Duodenal mucosa (tissue), 2 donors: ENCODE measurements at regions not wholly inside any gene's neighbourhood (a gene's known extent, or its start where the extent isn't known, plus 50 kb on each side); places are given as distances from the start of the nearest gene placed in this dataset.
A peak's percentile ranks its signal among the peaks of the same experiment; 100 is the strongest.

ENCODE experiments used
- H3K27ac ChIP-seq: one replicate; pipeline ENCODE4 v1.7.0; 2013; ENCODE audit warnings: low read depth, low read length
- H3K27me3 ChIP-seq, 2 donors: one replicate each; pipeline ENCODE4 v1.7.0; 2013; ENCODE audit warnings: low read length in 2 of 2, control low read depth in 1 of 2; ENCODE audit not compliant: insufficient read depth in 2 of 2, control insufficient read depth in 1 of 2
- H3K36me3 ChIP-seq, 2 donors: one replicate each; pipeline ENCODE4 v1.7.0; 2013; ENCODE audit warnings: low read length in 2 of 2, control low read depth in 1 of 2; ENCODE audit not compliant: insufficient read depth in 2 of 2, control insufficient read depth in 1 of 2
- H3K4me1 ChIP-seq, 2 donors: one replicate each; pipeline ENCODE4 v1.7.0; 2013; ENCODE audit warnings: low read length in 2 of 2, control low read depth in 1 of 2; ENCODE audit not compliant: insufficient read depth in 2 of 2, control insufficient read depth in 1 of 2
- H3K4me3 ChIP-seq, 2 donors: one replicate each; pipeline ENCODE4 v1.7.0; 2013; ENCODE audit warnings: low read length in 2 of 2, low read depth in 1 of 2
- H3K9ac ChIP-seq, 2 donors: one replicate each; pipeline ENCODE4 v1.7.0; 2013; ENCODE audit warnings: low read length in 2 of 2, low read depth in 1 of 2
- H3K9me3 ChIP-seq, 2 donors: one replicate each; pipeline ENCODE4 v1.7.0; 2013; ENCODE audit warnings: low read length in 2 of 2, control low read depth in 1 of 2; ENCODE audit not compliant: control insufficient read depth in 1 of 2

DNA sequence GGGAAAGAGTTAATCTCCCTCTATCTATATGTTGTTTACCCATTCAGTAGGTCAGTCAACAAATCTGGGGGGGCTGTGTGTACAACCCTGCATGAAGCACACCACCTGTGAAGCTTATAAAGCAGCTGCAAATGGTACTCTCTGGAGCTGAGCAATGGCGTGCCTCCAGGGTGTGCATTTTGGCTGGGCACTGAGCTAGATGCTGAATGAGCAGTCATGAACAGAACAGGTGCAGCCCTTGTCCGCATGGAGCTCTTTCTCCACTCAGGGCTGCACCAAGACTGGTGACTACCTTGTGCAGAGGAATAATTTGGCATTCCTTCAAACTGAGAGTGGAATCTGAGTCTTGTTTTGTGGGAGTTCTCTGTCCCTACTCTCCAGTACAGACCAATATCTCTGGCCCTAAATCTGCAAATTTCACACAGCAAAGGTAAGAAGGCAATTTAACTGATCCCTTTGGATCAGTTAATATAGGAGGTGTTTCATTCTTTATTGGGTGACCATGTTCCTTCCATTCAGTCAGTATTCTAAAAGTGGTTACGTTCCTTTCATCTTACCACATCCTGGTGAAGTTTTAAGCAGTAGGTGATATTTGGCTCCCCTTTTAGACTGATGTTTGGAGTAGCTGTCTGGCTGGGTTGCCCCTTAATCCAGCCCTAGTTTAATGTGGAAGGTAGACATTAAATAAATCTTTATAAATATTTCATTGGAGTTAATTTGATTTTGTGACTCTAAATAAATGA is 76.0 kb downstream of the GPR88 start:
- H3K27me3 ChIP-seq = no peaks in the 10 kb centered on the region
- H3K9me3 ChIP-seq = no peaks in the 10 kb centered on the region
- no peaks in the 10 kb centered on the region for H3K36me3 ChIP-seq
- H3K27ac ChIP-seq = no peak overlapping the region
- H3K9ac ChIP-seq = no peak overlapping the region
- H3K4me1 ChIP-seq = no peaks in the 10 kb centered on the region
- H3K4me3 ChIP-seq = peak overlapping the region in 1 of 2 donors; percentile 56

DNA sequence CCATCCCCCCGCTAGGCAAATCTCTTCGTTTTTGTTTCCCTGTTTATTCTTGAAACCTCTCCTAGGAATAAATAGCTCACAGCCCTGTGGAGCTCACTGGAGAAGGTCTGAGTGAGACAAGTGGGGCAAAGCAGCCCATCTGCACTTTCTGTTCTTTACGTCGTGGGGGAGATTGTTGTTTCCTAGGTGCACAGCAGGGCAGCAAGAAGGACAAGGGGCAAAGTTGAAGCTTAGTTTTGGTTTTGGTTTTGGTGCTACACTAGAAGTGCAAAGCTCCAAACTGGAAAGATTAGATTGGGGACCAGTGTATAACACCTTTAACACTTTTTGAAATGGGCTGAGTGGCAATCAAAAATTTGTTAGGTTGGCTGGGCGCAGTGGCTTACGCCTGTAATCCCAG is 76.6 kb downstream of the GPR88 start:
- Histone ChIP-seq H3K27me3 (no peaks in the 10 kb centered on the region), H3K4me1 (no peaks in the 10 kb centered on the region), H3K27ac (no peak overlapping the region), H3K9ac (no peak overlapping the region), H3K36me3 (no peaks in the 10 kb centered on the region), H3K4me3 (peak overlapping the region; percentile 41 to 56), H3K9me3 (no peaks in the 10 kb centered on the region)

DNA sequence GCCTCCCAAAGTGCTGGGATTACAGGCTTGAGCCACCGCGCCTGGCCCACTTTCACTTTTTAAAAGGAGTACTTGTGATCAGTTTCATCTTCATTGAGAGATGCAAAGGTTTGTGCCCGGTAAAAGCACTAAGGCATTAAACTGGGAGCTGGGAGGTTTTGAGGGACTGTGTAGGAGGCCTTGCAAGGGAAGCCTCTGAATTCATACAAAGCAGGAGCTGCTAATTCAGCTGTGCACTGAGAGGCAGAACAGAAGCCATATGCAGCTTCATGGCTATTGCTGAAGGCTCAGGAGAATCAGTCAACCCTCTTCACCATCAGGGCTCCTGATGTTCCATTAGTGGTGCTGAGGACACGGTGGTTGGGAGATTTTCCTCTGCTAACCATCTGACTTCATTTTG is 77.7 kb downstream of the GPR88 start:
- Histone ChIP-seq H3K9me3 (no peaks in the 10 kb centered on the region), H3K4me1 (no peaks in the 10 kb centered on the region), H3K27ac (no peak overlapping the region), H3K4me3 (no peak overlapping the region), H3K27me3 (no peaks in the 10 kb centered on the region), H3K9ac (no peak overlapping the region), H3K36me3 (no peaks in the 10 kb centered on the region)

DNA sequence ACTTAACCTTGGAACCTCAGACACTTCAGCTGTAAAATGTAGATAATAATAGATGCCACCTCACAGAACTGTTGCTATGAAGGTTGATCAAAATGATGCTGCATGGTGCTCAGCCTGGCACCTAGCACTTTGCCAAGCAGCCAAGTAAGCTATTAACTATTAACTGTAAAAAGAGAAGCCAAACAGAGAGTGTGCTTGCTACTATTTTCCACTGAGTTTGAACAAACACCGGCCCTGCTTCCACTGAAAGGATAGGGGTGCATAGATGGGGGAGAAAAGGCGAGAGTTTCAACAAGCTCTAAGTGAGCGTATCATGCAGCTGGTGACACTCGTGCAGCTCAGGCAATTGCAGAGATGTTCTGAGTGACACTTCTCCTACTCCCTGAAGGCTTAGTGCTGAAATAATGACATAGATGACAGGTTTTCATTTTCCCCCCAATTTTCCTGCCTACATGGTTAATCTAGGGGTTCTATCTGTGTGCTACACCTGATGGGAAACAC is 78.2 kb downstream of the GPR88 start:
- Histone ChIP-seq H3K9ac (no peak overlapping the region), H3K27ac (no peak overlapping the region), H3K9me3 (no peaks in the 10 kb centered on the region), H3K36me3 (no peaks in the 10 kb centered on the region), H3K4me1 (no peaks in the 10 kb centered on the region), H3K4me3 (no peak overlapping the region), H3K27me3 (no peaks in the 10 kb centered on the region)

DNA sequence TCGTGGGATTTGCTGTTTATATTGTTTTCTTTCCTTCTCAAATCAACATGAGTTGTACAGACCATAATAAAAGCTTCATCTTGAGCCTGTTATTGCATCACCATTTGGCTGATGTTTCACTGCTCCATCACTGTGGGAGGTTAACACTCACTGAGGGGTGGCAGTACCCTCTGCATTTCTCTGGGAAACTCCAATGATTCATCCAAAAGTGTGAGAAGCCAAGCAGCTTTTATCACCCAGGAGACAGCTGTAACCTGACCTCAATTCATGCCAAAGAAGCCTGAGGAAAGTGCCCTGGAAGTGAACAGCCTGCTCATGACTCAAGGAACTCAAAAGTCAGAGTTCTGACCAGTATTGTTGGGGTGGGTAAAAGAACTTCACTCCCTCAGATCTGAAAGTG is 84.1 kb downstream of the GPR88 start:
- H3K36me3 ChIP-seq = no peaks in the 10 kb centered on the region
- no peak overlapping the region for H3K9ac ChIP-seq
- H3K4me3 ChIP-seq = no peak overlapping the region
- H3K4me1 ChIP-seq = no peaks in the 10 kb centered on the region
- H3K27me3 ChIP-seq = no peaks in the 10 kb centered on the region
- no peaks in the 10 kb centered on the region for H3K9me3 ChIP-seq
- no peak overlapping the region for H3K27ac ChIP-seq

DNA sequence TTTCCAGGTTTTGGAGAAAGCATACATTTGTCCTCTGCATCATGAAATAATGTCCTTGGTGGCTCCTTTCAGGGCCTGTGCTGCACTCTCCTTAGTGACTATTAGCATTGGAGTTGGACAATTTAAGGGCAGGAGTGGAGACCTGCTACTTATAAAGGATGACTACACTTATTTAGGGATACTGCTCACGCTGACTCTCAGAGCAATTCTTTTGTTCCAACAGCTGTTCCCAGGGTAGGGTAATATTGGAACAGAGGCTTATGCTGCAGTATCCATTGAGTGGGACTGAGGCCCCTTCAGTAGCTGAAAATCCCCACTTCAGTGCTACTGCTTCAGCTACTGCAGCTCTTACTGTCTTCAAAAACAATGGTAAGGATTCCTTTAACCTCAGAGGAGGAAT is 84.6 kb downstream of the GPR88 start:
- Histone ChIP-seq H3K36me3 (no peaks in the 10 kb centered on the region), H3K27me3 (no peaks in the 10 kb centered on the region), H3K9ac (no peak overlapping the region), H3K4me1 (no peaks in the 10 kb centered on the region), H3K4me3 (no peak overlapping the region), H3K27ac (no peak overlapping the region), H3K9me3 (no peaks in the 10 kb centered on the region)

DNA sequence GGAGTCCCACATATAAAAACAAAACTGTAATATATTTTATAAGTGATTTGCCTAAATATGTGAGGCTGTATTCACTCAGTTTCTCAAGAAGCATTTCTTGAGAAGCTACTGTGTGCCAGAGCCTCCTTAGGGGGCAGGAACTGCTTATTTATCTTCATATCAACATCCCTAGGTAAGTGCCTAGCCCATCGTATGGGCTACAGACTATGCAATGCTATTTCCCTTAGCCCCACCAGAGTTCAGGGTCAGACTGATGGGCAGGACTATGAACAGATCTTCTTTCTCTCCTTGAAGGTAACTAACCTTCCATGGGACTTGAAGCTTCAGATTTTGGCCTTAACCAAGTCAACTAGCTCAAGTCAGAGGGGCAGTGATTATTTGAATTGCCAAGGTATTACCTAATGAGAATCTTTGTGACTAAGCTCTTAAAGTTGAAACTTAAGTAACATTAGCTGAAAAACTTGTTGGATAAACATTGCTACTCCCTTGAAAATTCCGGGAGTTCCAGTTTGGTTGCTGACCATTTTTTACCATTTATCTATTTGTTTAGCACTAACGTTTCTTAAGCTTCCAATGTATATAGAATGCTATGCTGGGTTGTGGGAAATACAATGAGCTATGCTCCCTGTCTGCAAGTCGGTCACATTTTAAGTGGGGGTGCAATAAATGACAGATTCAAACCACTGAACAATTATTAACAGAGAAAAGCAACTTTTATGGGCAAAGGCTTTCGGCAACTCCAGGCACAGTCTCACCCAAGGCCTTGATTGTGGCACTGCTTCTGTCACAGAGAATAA is 85.2 kb downstream of the GPR88 start:
- Histone ChIP-seq H3K4me1 (no peaks in the 10 kb centered on the region), H3K27ac (no peak overlapping the region), H3K9ac (no peak overlapping the region), H3K27me3 (no peaks in the 10 kb centered on the region), H3K4me3 (no peak overlapping the region), H3K9me3 (no peaks in the 10 kb centered on the region), H3K36me3 (no peaks in the 10 kb centered on the region)

DNA sequence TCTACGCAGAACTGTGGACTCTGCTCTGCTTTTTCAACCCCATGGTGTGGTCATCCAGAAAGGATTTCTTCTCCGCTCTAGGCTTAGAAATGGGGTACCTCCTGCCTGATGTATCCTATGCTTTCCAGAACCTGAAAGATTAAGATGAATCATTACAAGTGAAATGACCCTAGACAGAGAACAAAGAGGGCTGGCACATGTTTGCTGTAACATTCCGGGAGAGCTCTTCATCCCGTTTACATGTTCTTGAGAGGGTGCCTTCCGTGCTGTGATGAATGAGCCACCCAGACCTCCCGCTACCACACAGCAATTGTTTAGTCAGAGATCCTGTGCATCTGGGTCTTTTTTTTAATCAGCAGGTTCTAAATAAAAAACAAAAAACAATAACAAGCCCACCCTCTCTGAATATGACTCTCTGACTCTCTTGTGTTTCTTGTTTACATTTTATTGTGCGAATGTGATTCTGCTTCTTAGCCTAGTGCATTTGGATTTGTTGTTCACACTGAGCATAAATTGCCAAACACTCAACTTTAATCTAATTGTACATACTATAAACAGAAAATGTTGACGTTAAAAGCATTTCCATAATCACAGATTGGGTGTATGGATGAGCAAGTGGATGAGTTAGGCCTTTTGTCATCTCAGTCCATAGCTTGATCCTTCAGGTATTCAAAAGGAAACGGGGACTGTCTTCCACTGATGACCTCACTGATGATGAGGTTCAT is 87.1 kb downstream of the GPR88 start:
- H3K27me3 ChIP-seq = no peaks in the 10 kb centered on the region
- no peaks in the 10 kb centered on the region for H3K36me3 ChIP-seq
- H3K9me3 ChIP-seq = no peaks in the 10 kb centered on the region
- H3K27ac ChIP-seq = peak overlapping the region; percentile 3
- H3K4me3 ChIP-seq = no peak overlapping the region
- no peaks in the 10 kb centered on the region for H3K4me1 ChIP-seq
- H3K9ac ChIP-seq = no peak overlapping the region

DNA sequence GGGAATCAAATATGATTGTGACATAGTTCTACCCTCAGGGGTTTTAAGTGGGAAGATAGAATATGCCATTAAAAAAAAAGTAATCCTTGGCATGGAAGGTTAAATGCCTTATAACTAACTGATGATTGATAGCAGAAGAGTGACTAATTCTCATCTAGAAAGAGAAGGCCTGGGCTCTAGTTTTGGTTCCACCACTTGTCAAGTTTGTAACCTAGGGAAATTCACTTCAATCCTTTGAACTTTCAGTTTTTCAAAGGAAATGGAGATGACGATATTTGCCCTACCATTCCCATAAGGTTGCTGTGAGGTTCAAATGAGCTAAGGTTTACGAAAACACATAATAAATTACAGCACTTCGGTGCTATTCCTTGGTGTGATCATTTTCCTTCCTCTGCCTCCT is 88.5 kb downstream of the GPR88 start:
- H3K27ac ChIP-seq = no peak overlapping the region
- no peaks in the 10 kb centered on the region for H3K9me3 ChIP-seq

More for the DNA sequence above, 88.5 kb downstream of the GPR88 start:
- Histone ChIP-seq H3K4me1 (no peaks in the 10 kb centered on the region), H3K36me3 (no peaks in the 10 kb centered on the region), H3K9ac (no peak overlapping the region), H3K27me3 (no peaks in the 10 kb centered on the region), H3K4me3 (no peak overlapping the region)
